B cell (primary cell): ENCODE measurements at regions not wholly inside any gene's neighbourhood (a gene's known extent, or its start where the extent isn't known, plus 50 kb on each side); places are given as distances from the start of the nearest gene placed in this dataset.

ENCODE experiments used
- CTCF ChIP-seq: fragments of 200-600 bp; IDR thresholded peaks from one replicate; pipeline ENCODE4 v1.8.0; 2022; ENCODE audit warnings: antibody characterized with exemption, mild to moderate bottlenecking
- EZH2 ChIP-seq: IDR thresholded peaks from 2 replicates; pipeline ENCODE4 v1.6.1; 2012; ENCODE audit warnings: borderline replicate concordance, low read depth, mild to moderate bottlenecking, moderate library complexity, low read length; ENCODE audit not compliant: insufficient read depth, poor library complexity, severe bottlenecking

GRCh38 chr1:172930142-172930541 lies 120.6 kb downstream of the TNFSF18 start:
- TF ChIP-seq CTCF (no peak), EZH2 (no peak)
